NCI-H446 (cell line): ENCODE measurements at regions not wholly inside any gene's neighbourhood (a gene's known extent, or its start where the extent isn't known, plus 50 kb on each side); places are given as distances from the start of the nearest gene placed in this dataset.
A peak's percentile ranks its signal among the peaks of the same experiment; 100 is the strongest.

ENCODE experiments used
- DNase-seq, 2 experiments: peaks; one replicate each; lab custom pipeline; 2025; lab: John Stamatoyannopoulos, UW

DNA sequence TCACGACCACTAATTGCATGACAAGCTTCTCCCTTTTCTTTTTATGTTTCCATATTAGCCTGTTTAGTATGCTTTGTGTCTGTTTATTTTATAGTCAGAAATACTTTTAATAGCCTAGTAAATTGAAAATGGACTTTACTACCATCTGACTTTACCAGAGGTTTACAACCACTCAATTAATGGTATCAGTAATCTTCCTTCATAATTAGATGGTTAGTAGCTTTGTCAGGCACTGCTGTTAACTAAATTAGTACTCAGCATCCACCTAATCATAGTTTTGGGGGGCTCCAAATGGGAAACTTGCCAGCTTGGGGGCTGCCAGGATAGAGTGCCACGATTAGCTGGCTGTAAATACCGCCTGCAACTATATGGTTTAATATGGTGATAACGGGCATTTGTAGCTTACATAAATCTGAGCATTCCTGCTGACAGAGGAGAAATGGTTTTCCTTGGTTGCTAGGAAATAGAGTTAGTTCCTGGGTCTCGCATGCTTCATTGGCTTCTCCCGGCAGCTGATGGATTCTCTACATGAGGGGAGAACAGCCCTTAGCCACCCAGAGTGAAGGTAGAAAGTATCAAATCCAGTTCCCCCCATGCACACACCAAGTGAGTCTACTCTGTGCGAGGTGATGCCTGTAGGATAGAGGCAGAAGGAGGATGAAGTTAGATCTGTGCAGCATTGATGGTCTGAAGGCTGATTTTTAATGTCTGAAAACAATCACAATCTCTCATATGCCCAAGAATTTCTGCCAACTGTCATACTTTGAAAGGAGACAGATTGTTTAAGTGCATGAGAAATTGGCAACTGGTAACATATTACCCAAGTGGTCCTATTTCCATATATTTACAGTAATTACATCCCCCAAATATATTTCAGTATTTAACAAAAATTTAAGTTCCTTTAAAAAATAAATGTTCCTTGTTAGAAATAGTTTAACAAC is 326.6 kb upstream of the PROK2 start:
- no peak for DNase-seq

DNA sequence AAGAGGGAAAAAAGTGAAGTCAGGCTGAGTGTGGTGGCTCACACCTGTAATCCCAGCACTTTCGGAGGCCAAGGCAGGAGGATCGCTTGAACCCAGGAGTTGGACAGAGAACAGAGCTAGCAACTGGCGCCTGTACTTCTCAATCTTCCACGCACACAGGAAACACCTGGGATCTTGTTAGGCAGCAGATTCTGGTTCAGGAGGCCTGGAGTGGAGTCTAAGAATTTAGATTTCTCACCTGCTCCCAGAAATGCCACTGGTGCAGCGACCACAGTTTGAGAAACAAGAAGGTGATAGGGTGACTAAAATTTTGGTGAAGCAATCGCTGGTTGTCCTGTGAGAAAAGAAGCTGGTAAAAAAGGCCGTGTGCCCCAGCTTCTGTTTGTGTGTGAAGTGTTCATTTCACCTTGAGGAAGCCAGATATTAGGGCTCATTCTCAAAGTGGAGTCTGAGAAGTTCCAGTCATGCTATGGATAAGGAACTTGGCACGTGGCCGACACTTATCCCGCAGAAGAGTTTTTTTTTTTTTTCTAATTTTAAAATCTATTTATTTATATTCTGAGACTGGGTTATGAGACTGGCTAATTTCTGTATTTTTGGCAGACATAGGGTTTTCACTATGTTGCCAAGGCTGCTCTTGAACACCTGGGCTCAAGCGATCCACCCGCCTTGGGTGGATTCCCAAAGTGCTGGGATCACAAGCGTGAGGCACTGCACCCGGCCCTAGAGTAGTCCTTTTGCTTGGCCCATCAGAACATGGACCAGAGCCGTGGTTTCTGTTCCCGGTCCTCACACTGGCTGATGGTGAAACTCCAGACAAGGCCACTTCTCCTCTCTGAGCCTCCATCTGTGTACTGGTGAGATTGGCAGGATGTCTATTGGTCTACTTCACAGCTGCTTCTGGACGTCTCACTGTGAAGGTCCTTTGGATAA is 324.6 kb upstream of the PROK2 start:
- no peak for DNase-seq

DNA sequence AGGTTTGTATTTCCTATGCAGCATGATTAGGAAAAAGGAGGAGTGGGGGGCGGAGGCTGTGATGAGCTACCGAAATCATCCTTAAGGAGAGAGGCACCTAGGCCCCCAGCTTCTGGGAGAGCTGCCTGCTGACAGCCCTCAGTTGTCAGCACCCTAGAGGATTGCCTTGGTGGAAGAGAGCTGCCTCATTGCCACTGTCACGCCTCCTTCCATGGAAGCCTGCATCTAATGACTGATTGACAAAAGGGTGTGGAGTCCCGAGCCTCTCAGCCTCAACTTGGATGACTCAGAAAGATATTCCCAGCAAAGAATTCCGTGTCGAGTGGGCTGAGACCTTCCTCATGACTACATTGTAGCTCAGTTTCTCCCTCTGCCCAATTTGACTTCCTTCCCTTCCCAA is 320.4 kb upstream of the PROK2 start:
- no peak for DNase-seq

DNA sequence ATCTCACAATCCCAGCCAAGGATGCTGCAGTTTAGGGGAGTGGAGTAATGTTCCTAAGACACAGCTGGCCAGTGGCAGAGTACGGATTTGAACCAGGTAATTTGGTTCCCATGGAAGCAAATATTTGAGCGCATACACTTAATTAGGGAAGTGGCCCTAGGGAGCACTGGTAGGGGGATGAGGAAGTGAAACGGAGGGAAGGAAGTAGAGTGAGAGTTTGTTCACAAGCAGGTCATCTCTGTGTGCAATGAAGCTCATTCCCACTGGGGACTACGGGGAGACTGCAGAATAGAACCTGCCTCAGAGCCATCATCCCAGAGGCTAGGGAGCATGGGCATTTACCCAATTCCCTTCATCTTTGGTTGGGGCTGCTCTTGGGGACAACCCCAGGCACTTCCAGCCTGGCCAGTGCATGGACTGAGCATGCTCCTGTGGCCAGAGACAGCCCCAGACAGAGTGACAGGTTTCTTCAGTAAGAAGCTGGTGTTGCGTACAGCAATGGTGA is 317.2 kb upstream of the PROK2 start:
- no peak for DNase-seq

DNA sequence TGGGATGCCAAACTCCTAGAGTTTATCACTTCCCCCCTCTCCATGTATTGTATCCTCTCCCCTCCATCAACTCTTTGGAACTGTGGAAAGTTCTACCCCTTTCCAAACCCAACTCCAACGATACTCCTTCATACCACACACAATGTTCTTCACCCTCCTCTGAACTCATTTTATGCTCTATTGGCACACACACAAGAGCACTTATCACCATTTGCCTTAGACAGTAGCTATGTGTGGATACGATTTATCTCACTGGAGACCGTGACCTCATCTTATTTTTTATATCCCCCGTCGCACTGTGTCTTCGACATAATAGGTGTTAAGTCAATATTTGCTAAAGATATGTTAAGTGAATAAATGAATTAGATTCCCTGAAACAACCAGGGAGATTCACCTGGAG is 316.5 kb upstream of the PROK2 start:
- no peak for DNase-seq

DNA sequence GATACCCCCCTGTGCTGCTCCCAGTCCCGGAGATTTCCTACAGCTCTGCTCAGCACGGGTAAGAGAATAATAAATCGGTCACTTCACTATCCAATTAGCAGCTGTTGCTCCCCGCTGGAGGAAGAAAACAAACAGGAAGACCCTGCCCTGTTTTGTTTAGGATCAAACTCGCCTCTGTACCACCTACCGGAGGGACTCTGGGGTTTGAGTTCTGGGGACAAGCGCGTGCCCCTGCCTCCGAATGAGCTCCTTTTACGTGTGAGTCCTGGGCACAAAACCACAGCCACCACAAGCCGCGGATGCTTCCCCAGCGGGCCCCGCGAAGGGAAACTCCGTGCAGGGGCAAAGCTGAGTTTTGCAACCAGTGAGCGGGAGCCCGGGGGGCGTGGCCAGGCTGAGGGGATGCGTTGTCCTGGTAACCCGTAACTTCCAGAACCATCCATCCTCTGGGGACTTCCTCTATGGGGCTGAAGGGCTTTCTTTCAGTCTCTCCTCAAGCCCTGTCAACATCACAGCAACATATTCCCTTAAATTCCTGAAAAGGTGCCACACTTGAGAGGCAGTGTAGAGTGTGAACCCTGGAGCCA is 315.7 kb upstream of the PROK2 start:
- peak in 1 of 2 experiments; percentile 2 for DNase-seq

DNA sequence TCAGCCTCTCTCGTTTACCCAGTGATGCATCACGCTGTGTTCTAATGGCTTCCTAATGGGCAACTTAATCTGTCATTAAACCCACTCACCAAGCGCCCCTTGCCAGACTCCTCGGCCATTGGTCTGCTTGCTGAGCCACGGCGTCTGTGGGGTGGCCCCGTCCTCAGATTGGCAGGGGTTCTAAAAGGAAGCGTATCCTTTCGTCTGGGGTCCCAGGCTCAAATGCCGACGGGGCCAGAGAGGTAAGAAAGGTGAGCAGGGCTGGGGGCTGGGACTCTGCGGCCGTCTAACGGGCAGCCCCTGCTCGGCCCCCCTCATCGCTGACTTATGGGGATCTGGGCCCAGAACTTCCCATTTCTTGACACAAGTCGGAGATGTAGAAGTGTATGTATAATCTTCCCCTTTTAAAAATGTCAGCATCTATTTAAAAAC is 315.1 kb upstream of the PROK2 start:
- DNase-seq = no peak

DNA sequence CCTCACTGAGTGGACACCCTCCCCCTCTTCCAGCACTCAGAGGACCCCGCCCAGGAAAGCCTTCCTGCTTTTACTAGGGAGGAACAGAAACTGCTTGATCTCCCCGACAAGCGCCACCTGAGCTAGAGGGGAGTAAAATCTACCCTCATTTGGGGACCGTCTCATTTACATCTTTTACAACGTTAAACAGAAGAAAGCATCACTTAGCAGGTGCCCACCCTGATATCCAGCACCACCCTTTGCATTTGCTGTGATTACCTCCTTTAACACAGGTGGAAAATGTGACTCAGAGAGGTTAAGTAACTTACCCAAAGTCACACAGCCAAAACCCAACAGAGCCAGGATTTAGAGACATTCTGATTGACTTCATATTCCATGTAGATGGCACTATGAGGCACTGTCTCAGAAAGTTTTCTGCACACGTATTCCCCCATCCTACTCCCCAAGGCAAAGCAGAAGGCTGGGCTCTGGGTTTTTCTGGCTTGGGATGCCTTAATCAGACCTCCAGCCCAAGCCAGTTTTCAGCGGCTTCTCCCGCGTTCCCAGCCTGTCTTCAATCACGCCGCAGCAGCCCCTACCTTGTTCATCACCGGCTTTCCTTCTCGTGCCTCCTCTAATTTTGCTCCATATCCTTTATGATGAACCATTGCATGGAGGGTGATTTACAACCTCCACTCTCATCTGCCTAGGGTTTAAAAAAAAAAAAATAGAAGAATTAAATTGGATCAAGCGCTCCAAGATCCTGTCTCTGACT is 314.6 kb upstream of the PROK2 start:
- no peak for DNase-seq

DNA sequence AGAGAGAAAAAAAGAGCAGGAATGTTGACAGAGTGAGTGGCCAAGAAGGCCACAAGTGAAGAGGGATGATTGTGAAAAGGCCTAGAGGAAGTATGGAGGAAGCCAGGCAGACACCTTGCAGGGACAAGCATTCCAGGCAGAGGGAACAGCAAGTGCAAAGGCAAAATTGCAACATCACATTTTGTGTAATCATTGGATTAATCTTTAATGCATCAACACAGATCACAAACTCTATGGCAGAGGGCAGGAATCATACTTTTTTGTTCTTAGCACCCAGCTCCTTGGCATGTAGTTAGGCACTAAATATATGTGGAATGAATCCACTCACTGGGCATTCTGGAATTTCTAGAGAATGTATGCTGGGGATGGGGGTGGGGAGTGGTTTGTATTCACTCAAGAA is 312.1 kb upstream of the PROK2 start:
- no peak for DNase-seq

DNA sequence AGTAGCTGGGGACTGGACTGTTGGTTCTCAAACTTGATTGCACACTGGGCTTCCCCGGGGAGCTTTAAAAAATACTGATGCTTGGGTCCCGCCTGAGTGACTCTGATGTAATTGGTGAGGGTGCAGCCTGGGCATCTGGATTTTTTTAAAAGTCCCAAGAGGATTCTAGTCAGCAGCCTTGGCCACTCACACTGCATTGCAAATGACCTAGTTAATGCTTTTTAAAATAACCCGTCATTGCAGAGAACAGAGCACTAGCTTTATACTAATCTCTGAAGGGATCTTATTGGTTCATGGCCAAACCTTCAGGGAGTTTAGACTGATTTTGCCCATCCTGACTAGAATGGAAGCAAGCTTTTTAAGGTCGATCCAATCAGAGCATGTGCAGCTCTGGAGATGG is 310.6 kb upstream of the PROK2 start:
- DNase-seq = no peak

DNA sequence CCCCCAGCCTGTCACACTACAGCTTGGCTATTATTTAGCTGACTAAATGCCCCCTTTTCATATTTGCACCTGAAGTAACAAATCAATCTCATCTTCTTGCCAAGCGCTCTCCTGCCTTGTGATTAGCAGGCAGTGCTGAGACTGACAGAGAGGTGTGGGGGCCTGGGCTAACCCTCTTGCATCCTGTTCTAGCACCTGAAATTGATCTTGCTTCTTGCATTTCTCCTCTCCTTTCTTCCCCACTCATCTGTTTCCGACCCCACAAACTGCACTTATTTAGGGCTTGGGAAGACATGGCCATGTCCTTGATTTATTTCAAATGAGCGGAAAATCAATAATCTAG is 309.0 kb upstream of the PROK2 start:
- no peak for DNase-seq

DNA sequence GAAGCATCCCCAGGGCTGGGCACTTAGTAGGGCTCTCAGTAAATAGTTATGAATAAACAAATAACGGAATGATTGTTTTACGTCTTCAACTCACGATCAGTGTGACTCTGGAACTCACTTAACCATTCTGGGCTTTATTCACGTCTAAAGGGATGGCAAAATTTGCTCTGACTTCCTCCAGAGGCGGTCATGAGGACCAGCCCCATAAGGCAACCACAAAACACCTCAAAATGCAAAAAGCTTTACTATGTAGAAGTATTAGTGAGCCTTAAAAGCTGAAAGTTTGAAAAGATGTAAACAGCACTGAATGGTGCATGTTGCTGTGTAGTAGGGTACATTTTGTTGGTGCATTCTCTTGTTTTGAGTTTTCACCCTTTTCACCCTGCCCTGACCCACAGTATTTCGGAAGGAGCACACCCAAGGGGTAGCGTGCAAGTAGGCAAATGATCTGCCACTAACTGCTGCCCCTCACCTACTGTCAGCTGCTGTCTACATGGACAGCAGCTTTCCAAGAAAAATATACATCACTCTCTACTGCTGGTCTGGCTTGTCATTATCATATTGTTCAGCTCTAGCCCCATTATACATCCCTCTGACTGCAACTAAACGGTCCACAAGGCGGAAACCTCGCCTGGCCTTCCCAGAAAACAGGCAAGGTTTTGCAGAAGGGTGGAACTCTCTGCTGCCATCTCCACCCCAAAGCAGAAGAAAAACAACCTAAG is 308.5 kb upstream of the PROK2 start:
- DNase-seq = no peak

DNA sequence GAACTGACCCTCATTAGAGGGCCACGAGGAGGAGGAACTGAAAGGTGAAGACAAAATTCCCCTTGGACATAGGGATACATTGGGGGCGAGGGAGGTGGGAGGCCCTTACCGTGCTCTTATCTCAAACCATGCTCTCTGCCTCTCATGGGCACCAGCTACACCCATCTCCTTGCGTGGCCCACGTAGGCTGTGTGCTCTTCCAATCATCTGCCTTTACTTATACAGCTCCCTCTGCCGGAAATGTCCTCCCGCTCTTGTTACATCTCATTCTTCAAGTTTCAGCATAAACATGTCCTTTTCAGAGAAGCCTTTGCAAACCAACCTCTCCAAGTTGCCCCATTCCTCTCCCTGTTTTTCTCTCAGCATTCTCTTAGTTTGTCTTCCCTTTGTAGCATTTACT is 307.8 kb upstream of the PROK2 start:
- no peak for DNase-seq

DNA sequence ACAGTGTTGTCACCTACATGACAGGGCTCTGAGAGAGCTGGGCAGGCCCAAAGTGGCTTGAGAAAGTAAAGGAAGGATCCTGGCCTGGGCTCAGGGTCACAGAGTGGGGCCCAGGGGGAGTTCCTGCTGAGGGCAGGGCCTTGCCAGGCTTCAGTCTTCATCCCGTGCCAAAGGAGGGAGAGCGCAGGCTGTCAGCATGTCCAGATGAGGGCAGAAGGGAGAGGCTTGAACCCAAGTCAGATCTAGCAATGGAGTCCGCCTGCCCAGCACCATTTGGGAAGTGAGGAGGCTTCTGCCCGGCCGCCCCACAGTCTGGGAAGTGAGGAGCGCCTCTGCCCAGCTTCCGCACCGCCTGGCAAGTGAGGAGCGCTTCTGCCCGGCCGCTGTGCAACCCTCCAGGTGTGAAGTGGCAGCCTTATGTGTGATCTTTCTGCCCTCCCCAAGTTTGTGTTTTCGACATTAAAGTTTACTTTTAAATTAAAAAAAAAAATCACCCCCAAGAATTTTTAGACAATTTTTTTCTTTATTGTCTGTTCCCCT is 303.6 kb upstream of the PROK2 start:
- DNase-seq = no peak

DNA sequence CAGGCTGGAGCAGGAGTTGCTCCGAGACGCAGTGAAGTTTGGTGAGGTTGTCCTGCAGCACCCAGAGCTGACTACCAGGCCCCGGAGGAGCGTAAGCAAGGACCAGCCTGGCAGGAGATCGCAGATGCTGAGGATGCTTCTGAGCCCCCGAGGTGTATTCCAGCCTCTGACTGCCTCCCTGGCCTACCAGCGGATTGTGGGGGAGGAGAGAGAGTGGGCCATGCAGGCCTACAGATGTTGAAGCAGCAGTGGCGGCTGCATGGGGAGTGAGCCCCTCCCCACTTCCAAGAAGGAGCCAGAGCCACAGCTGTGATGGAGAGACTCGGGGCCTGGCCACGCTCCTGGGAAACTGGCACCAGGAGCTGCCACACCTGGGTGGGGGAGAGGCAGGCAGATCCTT is 302.5 kb upstream of the PROK2 start:
- no peak for DNase-seq

DNA sequence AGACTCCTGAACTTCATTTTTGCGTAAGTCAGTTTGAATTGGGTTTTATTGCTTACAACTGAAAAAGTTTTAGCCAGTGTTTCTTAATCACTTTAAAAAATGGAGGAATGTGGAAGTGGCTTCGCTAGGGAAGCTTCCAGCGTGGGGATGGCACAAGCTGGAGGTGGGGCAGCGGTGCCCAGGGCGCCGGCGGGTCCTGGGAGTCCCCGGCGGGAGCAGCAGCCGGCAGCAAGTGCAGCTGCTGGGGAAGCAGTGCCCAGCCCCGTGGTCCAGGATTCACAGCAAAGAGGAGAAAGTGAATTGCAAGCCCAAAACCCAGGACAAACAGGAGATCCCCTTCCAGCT is 301.8 kb upstream of the PROK2 start:
- no peak for DNase-seq

DNA sequence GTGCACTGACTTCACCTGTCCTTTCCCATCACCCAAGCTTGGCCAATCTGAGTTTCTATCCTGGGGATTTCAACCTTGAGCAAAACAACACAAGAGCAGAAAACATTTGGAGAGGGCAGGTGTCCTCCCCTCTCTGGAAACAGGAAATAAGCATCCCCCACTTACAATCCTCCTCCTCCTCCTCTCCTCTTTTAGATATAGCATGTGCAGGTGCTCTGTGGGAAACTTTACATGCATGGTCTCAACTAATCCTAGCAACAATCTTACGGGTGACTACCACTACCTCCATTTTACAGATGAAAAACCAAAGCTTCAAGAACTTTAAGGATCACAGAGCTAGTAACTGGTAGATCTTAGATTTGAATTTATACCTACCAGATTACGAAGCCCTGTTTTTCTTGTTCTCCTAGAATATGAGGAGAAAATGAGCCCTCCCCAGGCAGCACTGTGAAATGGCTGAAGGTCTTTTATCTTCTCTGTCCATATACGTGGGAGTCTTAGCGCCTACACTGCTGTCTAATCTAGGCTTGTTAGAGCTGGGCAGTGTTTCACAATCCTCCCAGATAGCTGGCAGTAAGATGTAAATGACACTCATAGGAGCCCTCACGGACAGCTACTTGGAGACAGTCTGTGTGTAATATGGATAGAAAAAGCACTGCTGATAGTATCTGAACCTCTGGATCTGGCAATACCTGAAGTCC is 301.2 kb upstream of the PROK2 start:
- no peak for DNase-seq

DNA sequence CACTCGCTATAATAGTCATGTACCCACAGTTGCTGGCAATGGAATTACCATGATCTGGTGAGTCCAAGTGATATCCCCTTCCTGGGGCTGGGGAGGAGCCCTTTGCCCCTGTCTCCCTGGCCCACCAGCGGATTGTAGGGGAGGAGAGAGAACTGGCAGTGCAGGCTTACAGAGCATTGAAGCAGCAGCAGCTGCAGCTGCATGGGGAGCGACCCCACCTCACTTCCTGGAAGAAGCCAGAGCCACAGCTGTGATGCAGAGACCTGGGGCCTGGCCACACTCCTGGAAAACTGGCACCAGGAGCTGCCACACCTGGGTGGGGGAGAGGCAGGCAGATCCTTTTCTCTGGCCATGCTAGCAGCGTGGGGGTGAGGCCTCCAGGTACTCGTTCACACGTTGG is 300.1 kb upstream of the PROK2 start:
- DNase-seq = no peak

DNA sequence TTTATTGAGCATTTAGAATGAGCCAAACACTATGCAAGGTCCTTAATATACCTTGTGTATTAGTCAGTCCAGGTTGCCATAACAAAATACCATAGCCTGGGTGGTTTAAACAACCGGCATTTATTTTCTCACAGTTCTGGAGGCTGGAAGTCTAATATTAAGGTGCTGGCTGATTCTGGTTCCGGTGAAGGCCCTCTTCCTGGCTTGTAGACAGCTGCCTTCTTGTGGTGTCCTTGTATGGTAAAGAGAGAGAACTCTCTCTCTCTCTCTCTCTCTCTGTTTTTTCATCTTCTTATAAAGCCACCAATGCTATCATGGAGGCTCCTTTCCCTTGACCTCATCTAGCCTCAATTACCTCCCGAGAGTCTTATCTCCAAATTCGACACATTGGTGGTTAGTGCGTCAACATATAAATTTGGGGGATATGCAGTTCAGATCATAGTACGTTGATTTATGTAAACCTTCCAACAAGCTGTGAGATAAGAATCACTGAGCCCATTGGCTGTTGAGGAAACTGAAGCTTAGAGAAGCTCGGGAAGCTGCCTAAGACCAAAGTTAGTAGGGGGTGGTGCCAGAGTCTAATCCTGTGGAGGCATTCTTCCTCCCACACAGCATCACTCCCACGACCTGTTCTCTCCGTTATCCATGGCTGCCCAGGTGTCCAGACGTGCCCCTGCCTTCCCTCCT is 298.0 kb upstream of the PROK2 start:
- DNase-seq = no peak
